IMR-90 (cell line): ENCODE measurements at regions not wholly inside any gene's neighbourhood (a gene's known extent, or its start where the extent isn't known, plus 50 kb on each side); places are given as distances from the start of the nearest gene placed in this dataset.

ENCODE experiments used
- CTCF ChIP-seq: conservative IDR thresholded peaks from 2 replicates; pipeline ENCODE4 v1.5.1; 2012; ENCODE audit warnings: mild to moderate bottlenecking, low read depth, low read length, improper control_type of control experiment
- MAZ ChIP-seq: IDR thresholded peaks from 2 replicates; pipeline ENCODE4 v1.6.1; 2012; ENCODE audit warnings: low read depth, mild to moderate bottlenecking, low read length, improper control_type of control experiment, moderate library complexity, borderline replicate concordance
- POLR2A ChIP-seq: IDR thresholded peaks from 2 replicates; pipeline ENCODE4 v1.6.1; 2012; ENCODE audit warnings: mild to moderate bottlenecking, low read depth, low read length

- no peak for TF ChIP-seq POLR2A
- TF ChIP-seq CTCF, result no peak
- no peak for TF ChIP-seq MAZ
Observed at GRCh38 chr2:8352296-8352695, 329.6 kb upstream of the ID2 start.
